Stimulated activated CD4-positive, alpha-beta T cell treated with anti-CD3 and anti-CD28 coated beads, Interleukin-4, amount 100 ng/mL, for 4 hours (primary cell): ENCODE measurements at regions not wholly inside any gene's neighbourhood (a gene's known extent, or its start where the extent isn't known, plus 50 kb on each side); places are given as distances from the start of the nearest gene placed in this dataset.

ENCODE experiments used
- DNase-seq, 2 experiments: peaks; one replicate each; pipeline ENCODE4 v3.0.0-alpha.2; 2020

DNA sequence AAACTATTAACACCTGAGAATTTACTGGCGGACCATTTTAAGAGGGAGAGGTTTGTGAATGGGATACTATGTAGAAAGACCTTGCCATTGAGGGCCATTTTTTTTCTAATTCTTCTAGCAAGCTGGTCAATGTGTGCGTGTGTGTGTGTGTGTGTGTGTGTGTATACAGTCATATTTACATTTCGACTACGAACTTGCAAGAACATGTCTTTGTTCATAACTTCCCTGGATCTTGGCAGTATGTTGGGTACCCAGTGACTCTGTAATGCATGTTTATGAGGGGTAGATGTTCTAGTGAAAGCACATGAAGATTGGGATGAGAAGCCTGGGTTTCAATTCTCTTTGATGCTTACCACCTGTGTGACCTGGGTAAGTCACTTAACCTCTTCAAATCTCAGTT, 133.6 kb downstream of the UBE2E3 start:
- DNase-seq, result no peak

DNA sequence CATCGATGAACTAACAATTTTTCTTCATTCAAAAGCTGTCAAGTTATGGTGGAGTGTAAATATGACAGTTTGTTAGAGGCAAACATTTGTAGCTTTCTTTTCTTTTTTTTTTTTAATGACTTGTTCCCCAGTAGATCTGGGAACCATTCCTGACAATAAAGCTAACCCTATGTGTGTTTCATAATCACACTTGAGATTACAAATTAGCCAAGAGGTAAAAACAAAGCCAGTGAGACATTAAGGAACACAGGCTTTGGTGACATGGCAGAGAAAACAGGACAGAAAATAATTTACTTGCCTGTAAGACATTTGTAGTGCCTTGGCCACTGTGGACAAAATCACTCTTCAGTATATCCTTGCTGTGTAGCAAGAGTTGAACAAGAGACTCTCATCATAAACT, 135.9 kb downstream of the UBE2E3 start:
- no peak for DNase-seq

DNA sequence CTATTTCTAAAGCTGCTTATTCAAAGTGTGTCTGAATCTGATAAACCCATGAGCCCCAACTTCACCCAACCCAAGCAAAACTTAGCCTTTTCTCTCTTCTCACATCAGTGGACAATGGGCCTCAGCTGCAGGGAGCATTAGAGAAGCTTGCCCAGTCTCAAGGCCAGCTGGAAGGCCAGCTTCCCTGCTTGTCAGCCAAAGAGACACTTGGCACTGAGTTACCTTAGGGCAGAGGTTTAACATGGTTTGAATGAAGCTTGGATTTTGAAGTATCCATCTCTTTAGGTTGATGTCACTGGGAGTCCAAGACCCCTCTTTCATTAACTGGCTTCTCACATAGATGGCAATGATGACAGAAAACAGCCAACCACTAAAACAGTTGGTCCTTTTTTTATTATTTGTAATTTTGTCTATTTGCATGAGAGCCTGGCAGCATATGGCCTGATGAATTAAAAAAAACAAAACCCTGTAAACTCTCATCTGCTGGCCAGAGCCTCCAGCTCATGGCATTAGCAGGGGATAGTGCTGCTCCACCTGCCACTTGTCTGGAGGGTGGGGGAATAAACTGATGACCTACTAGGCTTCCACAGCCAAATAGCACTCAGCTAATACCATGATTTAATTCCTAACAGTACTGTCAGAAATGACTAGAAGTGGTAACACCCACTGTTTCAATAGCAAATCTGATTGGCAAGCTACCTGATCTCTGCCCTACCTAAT, 137.0 kb downstream of the UBE2E3 start:
- DNase-seq, result no peak

- no peak for DNase-seq
Observed at GRCh38 chr2:181120625-181121024, 140.2 kb downstream of the UBE2E3 start.

DNA sequence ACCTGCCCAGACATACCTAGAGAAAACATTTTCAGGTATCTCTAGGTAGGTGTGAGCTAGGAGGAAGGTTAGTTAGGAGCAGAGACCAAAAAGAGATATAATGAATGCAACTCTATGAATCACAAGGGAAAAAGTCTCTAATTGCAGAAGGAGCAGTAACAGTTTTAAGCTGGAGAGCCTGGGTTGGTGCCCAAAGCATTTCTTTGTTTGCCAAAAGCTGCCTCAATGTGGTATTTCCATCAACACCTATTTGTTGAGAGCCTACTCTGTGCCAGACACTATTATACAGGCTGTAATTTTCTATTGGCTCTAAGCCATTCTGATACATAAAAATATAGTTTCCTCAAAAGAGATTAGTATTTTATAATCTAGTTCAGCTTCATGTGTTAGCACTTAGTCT, 141.6 kb downstream of the UBE2E3 start:
- DNase-seq, result no peak

GRCh38 chr2:181122601-181123000, 142.2 kb downstream of the UBE2E3 start:
- DNase-seq, result no peak

DNA sequence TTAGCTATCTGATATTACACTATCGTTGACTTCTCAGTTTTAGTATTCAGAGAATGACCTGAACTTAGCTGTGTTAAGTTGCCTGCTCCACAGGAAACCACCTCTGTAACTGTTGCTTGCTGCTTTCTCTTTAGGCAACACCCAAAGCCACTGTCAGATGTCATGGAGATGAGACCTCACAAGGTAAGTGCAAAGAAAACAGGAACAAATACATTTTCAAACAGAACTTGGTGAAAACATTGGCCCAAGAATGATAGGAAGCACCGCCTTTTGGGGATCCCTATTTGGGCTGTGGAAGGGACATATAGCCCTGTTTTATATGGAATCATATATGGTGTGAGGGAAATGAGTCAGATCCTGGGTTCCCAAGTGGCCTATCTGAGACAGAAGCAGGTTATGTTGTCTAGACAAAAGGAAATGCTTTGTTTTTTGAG, 143.4 kb downstream of the UBE2E3 start:
- DNase-seq, result peak in 1 of 2 experiments; percentile 40

DNA sequence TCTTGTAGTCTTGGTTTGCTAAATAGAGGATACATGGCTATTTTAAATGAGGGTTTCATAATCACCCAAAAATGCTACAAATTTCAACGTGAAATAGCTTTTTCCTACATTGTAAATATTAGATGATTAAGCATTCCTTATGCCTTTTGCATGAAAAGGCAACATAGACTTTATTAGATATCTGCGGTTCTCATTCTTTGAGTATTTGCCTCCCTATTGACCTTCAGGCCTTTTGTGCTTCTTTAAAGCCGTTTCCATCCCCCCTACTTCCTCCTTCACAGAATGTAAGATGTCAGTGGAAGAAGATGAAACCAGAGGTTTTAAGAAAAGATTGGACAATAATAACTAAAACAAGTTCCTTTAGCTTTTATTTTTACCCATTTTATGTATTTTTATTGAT, 144.1 kb downstream of the UBE2E3 start:
- DNase-seq, result no peak

GRCh38 chr2:181125359-181125758, 145.0 kb downstream of the UBE2E3 start:
- no peak for DNase-seq

GRCh38 chr2:181126311-181126868, 146.0 kb downstream of the UBE2E3 start:
- no peak for DNase-seq

DNA sequence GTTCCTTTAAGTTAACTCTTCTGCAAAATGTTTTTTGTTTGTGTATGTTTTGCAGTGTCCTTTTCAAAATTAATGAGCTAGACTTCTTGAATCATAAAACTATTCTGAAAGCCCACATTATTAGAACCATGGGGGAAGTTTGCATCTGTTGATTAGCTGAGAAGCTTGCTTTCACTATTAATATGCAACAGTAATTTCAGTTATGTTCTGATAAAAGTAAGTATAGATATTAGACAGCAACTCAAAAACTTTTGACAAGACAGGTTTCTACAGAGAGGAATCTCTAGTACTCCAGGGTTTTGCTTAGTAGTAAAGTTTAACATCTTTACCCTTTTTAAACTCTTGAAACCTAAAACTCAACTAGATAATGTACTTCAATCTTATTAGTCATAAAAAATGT, 147.8 kb downstream of the UBE2E3 start:
- no peak for DNase-seq

DNA sequence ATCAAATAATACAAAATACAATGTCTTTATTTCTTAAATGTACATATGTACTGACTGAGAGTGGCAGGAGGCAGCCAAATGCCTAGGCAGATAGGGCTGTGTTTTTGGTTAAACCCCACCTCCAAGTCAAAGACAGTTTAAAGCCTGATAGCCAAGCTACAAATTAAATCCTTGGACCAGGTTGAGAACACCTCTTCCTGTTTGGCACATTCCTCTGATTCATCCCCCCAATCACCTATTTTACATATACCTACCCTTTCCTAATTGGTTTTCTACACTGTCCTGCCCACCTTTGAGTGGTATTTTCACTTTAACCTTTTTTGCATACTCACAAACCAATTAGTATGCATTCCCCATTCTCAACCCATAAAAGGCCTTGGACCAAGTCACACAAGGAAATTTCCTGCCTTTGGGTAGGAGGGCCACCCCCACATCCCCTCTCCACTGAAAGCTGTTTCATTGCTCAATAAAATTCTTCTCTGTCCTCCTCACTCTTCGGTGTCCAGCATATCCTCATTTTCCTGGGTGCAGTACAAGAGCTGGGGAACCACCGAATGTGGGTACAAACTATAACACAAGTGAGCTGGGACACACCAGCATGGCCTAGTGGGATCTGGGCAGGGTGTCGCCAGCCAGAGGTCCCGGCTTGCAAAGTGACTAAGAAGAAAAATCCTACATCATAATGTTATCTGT, 149.1 kb downstream of the UBE2E3 start:
- no peak for DNase-seq

DNA sequence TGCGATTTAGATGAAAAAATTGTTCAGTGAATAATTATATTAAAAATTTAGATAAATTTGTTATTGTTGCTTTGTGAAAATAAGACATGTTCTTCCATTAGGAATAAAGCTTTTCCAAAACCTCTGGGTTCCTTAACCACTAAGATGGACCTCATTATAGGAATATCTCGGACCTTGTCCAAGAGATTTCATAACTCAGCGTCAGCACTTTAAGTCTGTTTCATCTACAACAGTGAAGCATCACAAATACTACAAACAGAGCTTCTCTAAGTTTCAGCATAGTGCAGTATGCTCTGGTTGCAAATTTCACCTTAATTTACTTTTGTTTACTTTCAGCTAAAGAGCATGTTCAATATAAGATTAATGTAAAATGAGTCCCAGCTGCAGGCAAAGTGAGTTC, 150.3 kb downstream of the UBE2E3 start:
- no peak for DNase-seq

GRCh38 chr2:181131584-181131983, 151.2 kb downstream of the UBE2E3 start:
- DNase-seq, result no peak

- DNase-seq, result no peak
Observed at GRCh38 chr2:181138816-181139215, 158.4 kb downstream of the UBE2E3 start.

GRCh38 chr2:181139831-181140230, 159.4 kb downstream of the UBE2E3 start:
- no peak for DNase-seq

- no peak for DNase-seq
Observed at GRCh38 chr2:181140414-181140813, 160.0 kb downstream of the UBE2E3 start.

DNA sequence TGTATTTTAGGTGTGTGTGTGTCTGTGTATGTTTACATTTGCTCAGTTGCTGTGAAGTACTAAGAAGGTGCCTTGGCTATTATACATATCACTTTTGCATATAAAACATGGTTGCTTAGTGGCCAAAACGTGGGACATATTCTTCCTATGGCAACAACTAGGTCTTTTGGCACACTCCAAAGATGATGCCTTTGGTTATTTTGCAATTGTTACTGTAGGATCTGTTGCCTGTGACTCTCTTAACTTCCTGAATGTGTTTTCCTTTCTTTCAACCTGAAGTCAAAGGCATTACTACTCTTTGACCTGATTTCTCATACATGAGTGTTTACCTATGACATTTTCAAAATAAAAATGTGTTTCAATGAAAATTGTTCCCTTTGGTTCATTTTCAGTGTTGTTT, 160.5 kb downstream of the UBE2E3 start:
- DNase-seq, result no peak

DNA sequence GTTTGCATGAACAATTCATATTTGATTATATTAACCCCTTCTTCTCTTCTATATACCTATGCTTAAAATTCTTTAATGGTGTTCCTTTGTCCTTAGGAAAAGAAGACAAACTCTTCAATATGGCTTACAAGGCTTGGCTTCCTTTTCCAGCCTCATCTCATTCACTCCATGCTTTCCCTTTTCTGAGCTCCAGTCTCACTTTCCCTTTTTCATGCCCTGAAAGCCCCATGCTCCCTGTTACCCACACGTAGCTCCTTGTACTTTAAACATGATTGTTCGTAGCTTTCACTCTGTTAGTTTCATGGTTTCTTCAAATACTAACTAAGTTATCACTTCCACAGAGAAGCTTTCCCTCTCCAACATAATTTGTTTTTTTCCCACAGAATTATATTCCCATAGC, 161.3 kb downstream of the UBE2E3 start:
- DNase-seq, result no peak

GRCh38 chr2:181142514-181142913, 162.1 kb downstream of the UBE2E3 start:
- no peak for DNase-seq

- DNase-seq, result no peak
Observed at GRCh38 chr2:181143790-181144300, 163.4 kb downstream of the UBE2E3 start.

- no peak for DNase-seq
Observed at GRCh38 chr2:181145645-181146044, 165.2 kb downstream of the UBE2E3 start.

GRCh38 chr2:181146171-181146570, 165.8 kb downstream of the UBE2E3 start:
- DNase-seq, result no peak

GRCh38 chr2:181149056-181149455, 168.7 kb downstream of the UBE2E3 start:
- DNase-seq, result no peak
